Sigmoid colon (tissue), 4 donors: ENCODE measurements at regions not wholly inside any gene's neighbourhood (a gene's known extent, or its start where the extent isn't known, plus 50 kb on each side); places are given as distances from the start of the nearest gene placed in this dataset.

Experiments
- EP300 ChIP-seq, 4 donors: sonication (generic); formaldehyde crosslinking; IDR thresholded peaks; one replicate each; pipeline ENCODE4 v1.6.1; 2017; ENCODE audit warnings: antibody characterized with exemption in 4 of 4
- POLR2A ChIP-seq, 2 donors: fragments of 450-650 bp; IDR thresholded peaks; one replicate each; pipeline ENCODE4 v1.6.1; 2016; ENCODE audit warnings: antibody characterized with exemption in 2 of 2, mild to moderate bottlenecking in 2 of 2, moderate library complexity in 2 of 2
- POLR2AphosphoS5 ChIP-seq, 4 donors: sonication (generic); formaldehyde crosslinking; IDR thresholded peaks; one replicate each; pipeline ENCODE4 v1.6.1; 2017; ENCODE audit warnings: antibody characterized with exemption in 4 of 4
- TF ChIP-seq, protein P1 (sequence below), 4 experiments: fragments of 450-650 bp in 3 of 4; fragments of 200-600 bp in 1 of 4; IDR thresholded peaks; one replicate each; pipeline ENCODE4 v1.5.1; 2016 to 2019; ENCODE audit warnings: antibody characterized with exemption in 4 of 4, mild to moderate bottlenecking in 3 of 4, moderate library complexity in 2 of 4

DNA sequence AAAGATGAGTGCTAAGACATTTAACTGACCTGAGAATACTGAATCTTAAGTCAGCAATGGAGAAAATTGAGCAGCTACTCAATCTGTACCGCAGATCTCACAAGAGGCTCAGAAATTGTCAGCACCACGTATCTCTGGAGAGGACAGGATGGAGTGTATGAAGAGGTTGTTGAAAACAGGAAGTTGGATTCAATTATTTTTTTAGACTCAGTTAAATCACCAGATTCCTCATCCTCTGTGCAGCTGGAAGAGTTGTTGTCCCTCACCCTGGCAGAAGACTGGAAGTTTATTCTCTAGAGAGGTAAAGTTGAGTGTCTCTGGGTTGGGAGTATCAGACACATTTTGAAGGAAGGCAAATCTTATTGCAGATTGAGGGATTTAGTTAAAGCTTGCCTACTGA lies 114.9 kb upstream of the NT5C1B start:
- TF ChIP-seq POLR2A (IDR thresholded peaks at IDR 0.05) (no peak), POLR2AphosphoS5 (IDR thresholded peaks at IDR 0.05) (no peak), EP300 (IDR thresholded peaks at IDR 0.05) (no peak)
- TF ChIP-seq, protein P1, sequence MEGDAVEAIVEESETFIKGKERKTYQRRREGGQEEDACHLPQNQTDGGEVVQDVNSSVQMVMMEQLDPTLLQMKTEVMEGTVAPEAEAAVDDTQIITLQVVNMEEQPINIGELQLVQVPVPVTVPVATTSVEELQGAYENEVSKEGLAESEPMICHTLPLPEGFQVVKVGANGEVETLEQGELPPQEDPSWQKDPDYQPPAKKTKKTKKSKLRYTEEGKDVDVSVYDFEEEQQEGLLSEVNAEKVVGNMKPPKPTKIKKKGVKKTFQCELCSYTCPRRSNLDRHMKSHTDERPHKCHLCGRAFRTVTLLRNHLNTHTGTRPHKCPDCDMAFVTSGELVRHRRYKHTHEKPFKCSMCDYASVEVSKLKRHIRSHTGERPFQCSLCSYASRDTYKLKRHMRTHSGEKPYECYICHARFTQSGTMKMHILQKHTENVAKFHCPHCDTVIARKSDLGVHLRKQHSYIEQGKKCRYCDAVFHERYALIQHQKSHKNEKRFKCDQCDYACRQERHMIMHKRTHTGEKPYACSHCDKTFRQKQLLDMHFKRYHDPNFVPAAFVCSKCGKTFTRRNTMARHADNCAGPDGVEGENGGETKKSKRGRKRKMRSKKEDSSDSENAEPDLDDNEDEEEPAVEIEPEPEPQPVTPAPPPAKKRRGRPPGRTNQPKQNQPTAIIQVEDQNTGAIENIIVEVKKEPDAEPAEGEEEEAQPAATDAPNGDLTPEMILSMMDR (IDR thresholded peaks at IDR 0.05), result no peak
